Endothelial cell (in vitro differentiated cells): ENCODE measurements at regions not wholly inside any gene's neighbourhood (a gene's known extent, or its start where the extent isn't known, plus 50 kb on each side); places are given as distances from the start of the nearest gene placed in this dataset.

ENCODE experiments used
- DNase-seq: peaks from one replicate; pipeline ENCODE4 v3.0.0; 2021; ENCODE audit warnings: low spot score
- H3K27ac Mint-ChIP-seq: one replicate; pipeline ENCODE4 v1.8.0; 2021; ENCODE audit warnings: mixed read lengths, inconsistent platforms; ENCODE audit not compliant: unreplicated experiment
- H3K27me3 Mint-ChIP-seq: one replicate; pipeline ENCODE4 v1.8.0; 2021; ENCODE audit warnings: mild to moderate bottlenecking, moderate library complexity, mixed read lengths, inconsistent platforms; ENCODE audit not compliant: unreplicated experiment
- H3K36me3 Mint-ChIP-seq: one replicate; pipeline ENCODE4 v1.8.0; 2021; ENCODE audit warnings: mild to moderate bottlenecking, low read depth, mixed read lengths, inconsistent platforms; ENCODE audit not compliant: unreplicated experiment
- H3K4me1 Mint-ChIP-seq: one replicate; pipeline ENCODE4 v1.8.0; 2021; ENCODE audit warnings: mild to moderate bottlenecking, mixed read lengths, inconsistent platforms; ENCODE audit not compliant: unreplicated experiment
- H3K4me3 Mint-ChIP-seq: one replicate; pipeline ENCODE4 v1.8.0; 2021; ENCODE audit warnings: mild to moderate bottlenecking, mixed read lengths, inconsistent platforms; ENCODE audit not compliant: unreplicated experiment
- H3K9me3 Mint-ChIP-seq: one replicate; pipeline ENCODE4 v1.8.0; 2021; ENCODE audit warnings: mixed read lengths, inconsistent platforms; ENCODE audit not compliant: unreplicated experiment
- CTCF ChIP-seq: fragments of 200-600 bp; sonication (generic); IDR thresholded peaks from one replicate; pipeline ENCODE4 v1.5.0; 2021; ENCODE audit warnings: antibody characterized with exemption; ENCODE audit not compliant: unreplicated experiment

- Mint-ChIP-seq H3K27ac (no peak overlapping the region), H3K27me3 (peaks cover 2% of the 10 kb centered on the region), H3K4me1 (no peaks in the 10 kb centered on the region), H3K9me3 (no peaks in the 10 kb centered on the region), H3K4me3 (no peak overlapping the region), H3K36me3 (no peaks in the 10 kb centered on the region)
- no peak for TF ChIP-seq CTCF
- DNase-seq: no peak
Measured at GRCh38 chr4:58042176-58042575, 932.0 kb upstream of the IGFBP7 start.

GRCh38 chr4:57993944-57994343 lies 883.8 kb upstream of the IGFBP7 start:
- DNase-seq: no peak
- Mint-ChIP-seq H3K4me1 (no peaks in the 10 kb centered on the region), H3K9me3 (no peaks in the 10 kb centered on the region), H3K27ac (no peak overlapping the region), H3K27me3 (no peaks in the 10 kb centered on the region), H3K36me3 (no peaks in the 10 kb centered on the region), H3K4me3 (no peak overlapping the region)
- no peak for TF ChIP-seq CTCF

- no peaks in the 10 kb centered on the region for H3K4me1 Mint-ChIP-seq
- no peak for TF ChIP-seq CTCF
- no peak overlapping the region for H3K27ac Mint-ChIP-seq
- DNase-seq: no peak
- H3K27me3 Mint-ChIP-seq: no peaks in the 10 kb centered on the region
- no peaks in the 10 kb centered on the region for H3K36me3 Mint-ChIP-seq
- H3K4me3 Mint-ChIP-seq: no peak overlapping the region
- no peaks in the 10 kb centered on the region for H3K9me3 Mint-ChIP-seq
Measured at GRCh38 chr4:57989430-57989829, 879.2 kb upstream of the IGFBP7 start.

GRCh38 chr4:57985161-57985560 lies 875.0 kb upstream of the IGFBP7 start:
- Mint-ChIP-seq H3K27me3 (no peaks in the 10 kb centered on the region), H3K9me3 (no peaks in the 10 kb centered on the region), H3K27ac (no peak overlapping the region), H3K36me3 (no peaks in the 10 kb centered on the region), H3K4me1 (no peaks in the 10 kb centered on the region), H3K4me3 (no peak overlapping the region)
- DNase-seq: no peak
- TF ChIP-seq CTCF: no peak

GRCh38 chr4:57981123-57981522 lies 870.9 kb upstream of the IGFBP7 start:
- Mint-ChIP-seq H3K4me3 (no peak overlapping the region), H3K27me3 (no peaks in the 10 kb centered on the region), H3K36me3 (no peaks in the 10 kb centered on the region), H3K4me1 (no peaks in the 10 kb centered on the region), H3K9me3 (no peaks in the 10 kb centered on the region), H3K27ac (no peak overlapping the region)
- TF ChIP-seq CTCF: no peak
- no peak for DNase-seq
